ENCODE measurements at regions not wholly inside any gene's neighbourhood (a gene's known extent, or its start where the extent isn't known, plus 50 kb on each side); places are given as distances from the start of the nearest gene placed in this dataset.

GRCh38 chr20:39777610-39778009 lies 815.5 kb downstream of the DHX35 start:
- no peak overlapping the region for H3K4me3 ChIP-seq (ENCODE audit: control insufficient read depth, low read depth, low read length)
- TF ChIP-seq CTCF (IDR thresholded peaks at IDR 0.05; ENCODE audit: control insufficient read depth, insufficient read depth, low read depth, low read length, missing control alignments) = no peak
- DNase-seq (ENCODE audit: low read depth) = no peak

- no peak for TF ChIP-seq CTCF (IDR thresholded peaks at IDR 0.05; ENCODE audit: control insufficient read depth, insufficient read depth, low read depth, low read length, missing control alignments)
- DNase-seq (ENCODE audit: low read depth) = peak; percentile 39
- no peak overlapping the region for H3K4me3 ChIP-seq (ENCODE audit: control insufficient read depth, low read depth, low read length)
These were observed 813.0 kb downstream of the DHX35 start for GRCh38 chr20:39775110-39775509.

GRCh38 chr20:39773380-39774000 lies 811.3 kb downstream of the DHX35 start:
- DNase-seq (ENCODE audit: low read depth) = no peak
- TF ChIP-seq CTCF (IDR thresholded peaks at IDR 0.05; ENCODE audit: control insufficient read depth, insufficient read depth, low read depth, low read length, missing control alignments) = peak; percentile 12
- H3K4me3 ChIP-seq (ENCODE audit: control insufficient read depth, low read depth, low read length) = no peak overlapping the region

- DNase-seq (ENCODE audit: low read depth) = no peak
- H3K4me3 ChIP-seq (ENCODE audit: control insufficient read depth, low read depth, low read length) = no peak overlapping the region
These were observed 805.2 kb downstream of the DHX35 start for GRCh38 chr20:39767352-39767751.

GRCh38 chr20:39766333-39766732 lies 804.2 kb downstream of the DHX35 start:
- no peak for TF ChIP-seq CTCF (IDR thresholded peaks at IDR 0.05; ENCODE audit: control insufficient read depth, insufficient read depth, low read depth, low read length, missing control alignments)
- H3K4me3 ChIP-seq (ENCODE audit: control insufficient read depth, low read depth, low read length) = no peak overlapping the region

More at GRCh38 chr20:39767352-39767751, 805.2 kb downstream of the DHX35 start:
- TF ChIP-seq CTCF (IDR thresholded peaks at IDR 0.05; ENCODE audit: control insufficient read depth, insufficient read depth, low read depth, low read length, missing control alignments) = no peak

GRCh38 chr20:39762716-39763115 lies 800.6 kb downstream of the DHX35 start:
- no peak overlapping the region for H3K4me3 ChIP-seq (ENCODE audit: control insufficient read depth, low read depth, low read length)
- no peak for DNase-seq (ENCODE audit: low read depth)
- no peak for TF ChIP-seq CTCF (IDR thresholded peaks at IDR 0.05; ENCODE audit: control insufficient read depth, insufficient read depth, low read depth, low read length, missing control alignments)

More at GRCh38 chr20:39766333-39766732, 804.2 kb downstream of the DHX35 start:
- DNase-seq (ENCODE audit: low read depth) = no peak
